SIG-M5 (cell line): ENCODE measurements at regions not wholly inside any gene's neighbourhood (a gene's known extent, or its start where the extent isn't known, plus 50 kb on each side); places are given as distances from the start of the nearest gene placed in this dataset.

Source experiments
- DNase-seq: peaks from one replicate; lab custom pipeline; 2025; lab: John Stamatoyannopoulos, UW

GRCh38 chr2:53448086-53448485, 319.5 kb upstream of the CHAC2 start:
- DNase-seq, result no peak

DNA sequence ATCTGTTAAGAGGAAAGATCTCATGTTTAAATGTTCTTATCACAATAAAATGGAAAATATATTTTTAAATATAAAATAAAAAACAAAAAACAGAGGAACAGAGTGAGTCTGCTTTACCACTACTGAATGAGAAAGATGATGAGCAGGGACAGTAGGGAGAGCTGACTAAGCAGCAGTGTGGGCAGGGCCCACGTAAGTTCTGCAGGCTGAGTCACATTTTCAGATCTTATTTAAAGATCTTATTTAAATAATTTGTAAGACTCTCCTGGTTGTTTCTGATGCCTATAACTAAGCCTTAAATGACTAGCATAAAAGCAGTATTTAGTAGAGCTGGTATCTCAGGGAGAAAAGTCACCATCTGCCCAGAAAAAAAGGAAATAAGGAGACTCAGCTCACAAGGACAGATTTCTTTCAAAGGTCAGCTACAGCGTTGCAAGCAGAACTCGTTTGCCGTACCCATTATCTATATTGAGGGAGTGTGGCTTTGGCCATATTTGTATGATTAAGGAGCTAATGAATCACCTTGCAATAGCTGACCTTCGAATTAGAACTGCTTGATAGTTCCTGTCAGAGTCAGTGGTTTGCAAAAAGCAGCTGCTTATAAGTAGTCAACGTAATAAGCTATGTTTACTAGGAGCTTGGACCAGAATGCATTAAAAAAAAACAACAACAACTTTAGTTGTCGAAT, 322.1 kb upstream of the CHAC2 start:
- no peak for DNase-seq

GRCh38 chr2:53442783-53443182, 324.8 kb upstream of the CHAC2 start:
- no peak for DNase-seq

GRCh38 chr2:53442093-53442492, 325.5 kb upstream of the CHAC2 start:
- DNase-seq, result no peak

GRCh38 chr2:53438692-53439091, 328.9 kb upstream of the CHAC2 start:
- no peak for DNase-seq

- DNase-seq, result no peak
These were observed 329.5 kb upstream of the CHAC2 start for GRCh38 chr2:53438100-53438499.

DNA sequence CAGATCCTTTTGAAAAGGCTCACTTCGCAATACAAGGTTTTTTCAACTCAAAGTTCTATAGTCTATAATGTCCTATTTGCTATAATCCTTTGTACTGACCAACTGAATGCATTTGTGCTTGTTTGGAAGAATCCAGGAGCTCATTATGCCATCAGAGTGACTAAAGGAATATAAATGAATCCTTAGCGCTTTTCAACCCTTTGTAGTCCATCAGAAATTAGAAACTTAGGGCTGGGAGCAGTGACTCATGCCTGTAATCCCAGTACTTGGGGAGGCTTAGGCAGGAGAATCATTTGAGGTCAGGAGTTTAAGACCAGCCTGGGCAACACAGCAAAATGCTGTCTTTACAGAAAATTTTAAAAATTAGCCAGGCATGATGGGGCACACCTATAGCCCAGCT, 330.2 kb upstream of the CHAC2 start:
- DNase-seq, result no peak

GRCh38 chr2:53436882-53437281, 330.7 kb upstream of the CHAC2 start:
- DNase-seq, result no peak

GRCh38 chr2:53435610-53436009, 332.0 kb upstream of the CHAC2 start:
- no peak for DNase-seq

DNA sequence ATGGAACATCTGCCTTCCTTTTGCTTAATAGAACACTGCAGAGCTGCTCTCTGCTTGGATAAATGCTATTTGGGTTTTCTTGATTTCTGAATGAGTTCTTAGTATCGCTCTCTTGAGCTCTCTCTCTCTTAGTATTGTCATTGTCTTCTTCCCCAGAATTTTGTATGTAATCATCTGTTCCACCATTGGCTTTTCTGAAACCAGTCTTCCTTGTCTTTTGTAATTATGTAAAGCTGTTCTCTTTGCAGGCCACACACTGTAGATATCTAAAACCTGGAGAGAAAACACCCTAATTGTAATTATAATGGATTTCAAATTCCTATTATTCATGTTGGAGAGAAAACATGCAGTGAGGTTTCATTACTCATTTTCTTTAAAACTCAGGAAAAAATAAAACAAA, 333.1 kb upstream of the CHAC2 start:
- DNase-seq, result no peak

DNA sequence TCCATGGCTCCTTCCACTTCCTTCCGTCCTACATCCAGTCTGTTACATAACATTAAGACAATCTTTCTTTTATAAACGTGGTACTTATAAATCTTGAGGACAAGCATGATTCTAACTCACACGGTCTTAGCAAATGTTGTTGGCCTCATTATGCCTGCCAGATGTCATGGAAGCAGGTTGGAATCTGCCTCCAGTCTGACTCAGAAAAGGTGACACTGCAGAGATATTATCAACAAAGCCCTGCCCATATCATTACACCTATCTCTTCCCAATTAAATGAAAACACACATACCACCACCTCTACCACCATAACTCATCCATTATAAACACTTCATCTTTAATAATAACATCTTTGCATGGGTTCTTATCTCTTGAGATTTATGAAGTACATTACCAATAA, 334.7 kb upstream of the CHAC2 start:
- no peak for DNase-seq

GRCh38 chr2:53429901-53430300, 337.7 kb upstream of the CHAC2 start:
- DNase-seq, result no peak

DNA sequence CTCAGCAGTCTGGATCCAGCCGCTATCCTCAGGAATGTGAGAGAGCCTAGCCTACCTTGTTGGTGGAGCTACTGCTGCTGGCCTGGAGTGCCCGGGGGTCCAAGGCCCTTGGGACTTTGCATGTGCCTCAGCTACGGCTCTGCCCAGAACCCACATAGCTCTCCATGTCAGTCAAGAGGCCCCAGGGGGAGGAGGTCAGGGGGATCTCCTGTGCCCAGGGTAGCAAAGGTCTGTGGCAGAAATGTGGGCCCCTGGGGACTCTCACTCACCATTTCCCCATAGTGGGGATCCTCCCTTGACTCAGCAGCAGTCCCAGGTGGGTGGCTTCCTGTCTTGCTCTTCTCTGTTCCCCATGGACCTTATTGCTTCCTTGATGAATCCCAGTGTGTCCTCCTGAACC, 342.7 kb upstream of the CHAC2 start:
- no peak for DNase-seq

DNA sequence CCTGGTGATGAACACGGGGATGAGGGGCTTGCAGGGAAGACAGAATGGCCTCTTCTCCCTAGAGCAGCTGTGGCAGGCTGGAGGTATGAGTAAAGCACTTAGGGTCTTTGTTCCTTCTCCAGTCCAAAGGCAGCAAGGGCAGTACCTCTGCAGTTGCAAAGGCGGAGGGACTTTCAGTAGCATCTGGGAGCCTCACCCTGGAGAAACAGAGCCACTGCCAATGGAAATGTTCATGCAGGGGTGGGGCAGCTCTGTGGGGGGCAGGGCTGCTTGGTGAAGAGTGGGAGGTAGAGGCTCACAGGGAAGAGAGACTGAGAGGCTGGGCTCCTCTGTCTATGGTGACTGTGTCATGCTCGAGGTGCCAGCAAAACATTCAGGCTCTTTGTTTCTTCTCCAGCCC, 344.1 kb upstream of the CHAC2 start:
- DNase-seq, result no peak

- DNase-seq, result no peak
These were observed 344.6 kb upstream of the CHAC2 start for GRCh38 chr2:53422979-53423378.

DNA sequence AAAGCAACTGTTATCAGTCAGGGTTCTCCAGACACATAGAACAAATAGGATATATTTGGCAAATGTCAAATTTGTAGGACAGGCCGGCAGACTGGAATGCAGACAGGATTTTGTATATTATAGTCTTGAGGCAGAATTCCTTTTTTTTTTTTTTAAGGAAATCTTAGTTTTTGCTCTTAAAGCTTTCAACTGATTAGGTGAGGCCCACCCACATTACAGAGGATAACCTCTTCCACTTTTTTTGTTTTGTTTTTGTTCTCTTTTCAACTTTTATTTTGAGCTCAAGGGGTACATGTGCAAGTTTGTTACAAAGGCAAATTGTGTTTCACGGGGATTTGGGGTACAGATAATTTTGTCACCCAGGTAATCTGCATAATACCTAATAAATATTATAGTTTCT, 350.2 kb upstream of the CHAC2 start:
- no peak for DNase-seq

GRCh38 chr2:53407363-53408080, 360.1 kb upstream of the CHAC2 start:
- no peak for DNase-seq

DNA sequence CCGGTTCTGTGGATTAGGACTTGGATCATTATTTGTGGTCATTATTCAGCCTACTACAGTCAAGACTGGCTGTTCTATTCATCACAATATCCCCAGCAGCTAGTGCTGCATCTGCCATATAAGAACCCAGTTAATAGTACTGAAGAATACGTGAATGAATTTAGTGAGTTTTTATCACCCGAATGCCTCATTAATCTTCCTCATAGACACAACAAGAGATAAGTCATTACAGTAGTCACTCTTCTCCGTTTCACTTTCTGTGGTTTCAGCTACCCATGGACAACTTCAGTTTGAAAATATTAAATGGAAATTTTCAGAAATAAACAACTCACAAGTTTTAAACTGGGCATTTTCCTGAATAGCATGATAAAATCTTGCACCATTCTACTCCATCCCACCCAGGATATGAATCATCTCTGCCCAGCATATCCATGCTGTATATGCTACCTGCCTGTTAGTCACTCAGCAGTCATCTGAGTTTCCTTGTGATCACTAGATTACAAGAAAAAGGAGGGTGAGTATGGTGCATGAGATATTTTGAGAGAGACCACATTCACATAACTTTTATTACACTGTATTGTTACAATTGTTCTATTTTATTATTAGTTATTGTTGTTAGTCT, 363.7 kb upstream of the CHAC2 start:
- DNase-seq, result no peak

DNA sequence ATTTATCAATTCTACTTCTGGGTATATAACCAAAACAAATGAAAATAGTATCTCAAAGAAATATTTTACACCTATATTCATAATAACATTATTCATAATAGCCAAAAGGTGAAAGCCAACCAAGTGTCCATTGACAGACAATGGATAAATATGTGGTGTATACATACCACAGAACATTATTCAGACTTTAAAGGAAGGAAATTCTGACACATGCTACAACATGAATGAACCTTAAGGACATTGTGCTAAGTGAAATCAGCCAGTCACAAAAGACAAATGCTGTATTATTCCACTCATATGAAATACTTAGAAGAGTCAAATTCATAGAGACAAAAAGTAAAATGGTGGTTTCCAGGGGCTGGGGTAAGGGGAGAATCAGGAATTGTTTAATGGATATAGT, 370.5 kb upstream of the CHAC2 start:
- no peak for DNase-seq

GRCh38 chr2:53381271-53381670, 386.3 kb upstream of the CHAC2 start:
- no peak for DNase-seq

GRCh38 chr2:53379547-53379946, 388.1 kb upstream of the CHAC2 start:
- DNase-seq, result no peak

DNA sequence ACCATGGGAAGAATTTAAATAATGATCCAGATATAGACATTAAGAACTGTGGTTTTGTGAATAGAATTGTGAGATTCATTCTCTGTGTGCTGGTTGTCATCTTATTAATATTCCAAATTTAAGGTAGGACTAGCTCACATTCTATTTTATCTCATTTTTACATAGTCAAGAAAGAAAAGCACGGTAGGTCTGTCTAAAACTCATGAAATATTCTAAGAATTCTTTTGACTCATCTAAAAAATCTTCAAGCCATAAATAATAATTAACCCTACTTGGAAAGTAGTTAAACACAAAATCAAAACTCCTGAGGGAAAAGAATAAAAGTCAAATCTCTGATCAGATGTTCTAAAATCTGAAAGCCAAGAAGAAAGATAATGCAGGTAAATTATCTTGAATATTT, 388.8 kb upstream of the CHAC2 start:
- no peak for DNase-seq

- no peak for DNase-seq
These were observed 394.5 kb upstream of the CHAC2 start for GRCh38 chr2:53373126-53373525.

GRCh38 chr2:53366543-53366942, 401.1 kb upstream of the CHAC2 start:
- DNase-seq, result no peak
